ENCODE measurements at regions not wholly inside any gene's neighbourhood (a gene's known extent, or its start where the extent isn't known, plus 50 kb on each side); places are given as distances from the start of the nearest gene placed in this dataset.

GRCh38 chr16:79833559-79833958 is 233.0 kb upstream of the MAF start:
- no peak for DNase-seq (ENCODE audit: low read depth)

- DNase-seq (ENCODE audit: low read depth), result no peak
Measured at GRCh38 chr16:79826732-79827475, 226.4 kb upstream of the MAF start.

- no peak for DNase-seq (ENCODE audit: low read depth)
Measured at GRCh38 chr16:79825002-79825401, 224.5 kb upstream of the MAF start.

- no peak for DNase-seq (ENCODE audit: low read depth)
Measured at GRCh38 chr16:79823639-79824038, 223.1 kb upstream of the MAF start.

- no peak for DNase-seq (ENCODE audit: low read depth)
Measured at GRCh38 chr16:79821911-79822310, 221.4 kb upstream of the MAF start.

- DNase-seq (ENCODE audit: low read depth), result no peak
Measured at GRCh38 chr16:79816081-79816497, 215.6 kb upstream of the MAF start.

- no peak for DNase-seq (ENCODE audit: low read depth)
Measured at GRCh38 chr16:79815049-79815448, 214.5 kb upstream of the MAF start.

- DNase-seq (ENCODE audit: low read depth), result no peak
Measured at GRCh38 chr16:79814124-79814523, 213.6 kb upstream of the MAF start.

- no peak for DNase-seq (ENCODE audit: low read depth)
Measured at GRCh38 chr16:79811541-79811940, 211.0 kb upstream of the MAF start.

GRCh38 chr16:79810449-79811189 is 210.1 kb upstream of the MAF start:
- DNase-seq (ENCODE audit: low read depth), result no peak

GRCh38 chr16:79809376-79809775 is 208.8 kb upstream of the MAF start:
- no peak for DNase-seq (ENCODE audit: low read depth)

GRCh38 chr16:79808731-79809130 is 208.2 kb upstream of the MAF start:
- no peak for DNase-seq (ENCODE audit: low read depth)

GRCh38 chr16:79806757-79807156 is 206.2 kb upstream of the MAF start:
- DNase-seq (ENCODE audit: low read depth), result no peak

GRCh38 chr16:79805621-79806020 is 205.1 kb upstream of the MAF start:
- no peak for DNase-seq (ENCODE audit: low read depth)

GRCh38 chr16:79801646-79802045 is 201.1 kb upstream of the MAF start:
- no peak for DNase-seq (ENCODE audit: low read depth)

GRCh38 chr16:79800016-79800608 is 199.6 kb upstream of the MAF start:
- DNase-seq (ENCODE audit: low read depth), result no peak

- no peak for DNase-seq (ENCODE audit: low read depth)
Measured at GRCh38 chr16:79798416-79799053, 198.0 kb upstream of the MAF start.

GRCh38 chr16:79797486-79797885 is 196.9 kb upstream of the MAF start:
- no peak for DNase-seq (ENCODE audit: low read depth)

GRCh38 chr16:79795556-79795955 is 195.0 kb upstream of the MAF start:
- no peak for DNase-seq (ENCODE audit: low read depth)

GRCh38 chr16:79794941-79795340 is 194.4 kb upstream of the MAF start:
- DNase-seq (ENCODE audit: low read depth), result no peak

GRCh38 chr16:79792664-79793351 is 192.3 kb upstream of the MAF start:
- no peak for DNase-seq (ENCODE audit: low read depth)

GRCh38 chr16:79792076-79792475 is 191.5 kb upstream of the MAF start:
- DNase-seq (ENCODE audit: low read depth), result no peak
